B cell (primary cell): ENCODE measurements at regions not wholly inside any gene's neighbourhood (a gene's known extent, or its start where the extent isn't known, plus 50 kb on each side); places are given as distances from the start of the nearest gene placed in this dataset.

Experiments
- ATAC-seq: fragments of 200-7000 bp; cut with Tn5 transposase; one replicate; pipeline ENCODE4 v1.10.0; 2021; ENCODE audit warnings: low read depth, mild to moderate bottlenecking, moderate number of reproducible peaks, moderate library complexity
- CTCF ChIA-PET: fragments of 350-600 bp; sonication (Branson Sonifier 250); formaldehyde crosslinking; loops from one replicate; lab custom pipeline; 2021; ENCODE audit warnings: antibody characterized with exemption, inconsistent platforms; lab: Charles Lee
- POLR2A ChIA-PET: fragments of 350-600 bp; sonication (Branson Sonifier 250); formaldehyde crosslinking; loops from one replicate; lab custom pipeline; 2021; ENCODE audit warnings: antibody characterized with exemption; lab: Charles Lee
- DNase-seq: peaks from one replicate; pipeline ENCODE4 v3.0.0; 2013
- H2AFZ ChIP-seq: 2 replicates; pipeline ENCODE4 v1.6.1; 2012; ENCODE audit warnings: mild to moderate bottlenecking, low read depth, low read length; ENCODE audit not compliant: insufficient read depth, poor library complexity, severe bottlenecking
- H3K27ac ChIP-seq, 2 donors: 1 replicate in 1 of 2; 2 replicates in 1 of 2; pipeline ENCODE4 v1.5.1; 2012 to 2013; ENCODE audit warnings: low read length in 2 of 2, mild to moderate bottlenecking in 2 of 2, moderate library complexity in 1 of 2
- H3K27me3 ChIP-seq, 4 experiments: fragments of 200-600 bp in 1 of 4; sonication (generic) in 1 of 4; replicated peaks in 1 of 4; 1 replicate in 2 of 4; 2 replicates in 2 of 4; pipeline versions ENCODE4 v1.6.1 to v1.7.0; 2013 to 2016; ENCODE audit warnings: low read length in 3 of 4, mild to moderate bottlenecking in 2 of 4, mixed read lengths in 1 of 4, moderate library complexity in 1 of 4; ENCODE audit not compliant: insufficient read depth in 4 of 4, control insufficient read depth in 3 of 4; ENCODE audit errors: control extremely low read depth in 1 of 4
- H3K36me3 ChIP-seq, 2 experiments: replicated peaks in 1 of 2; 1 replicate in 1 of 2; 2 replicates in 1 of 2; pipeline versions ENCODE4 v1.6.1 to v1.7.1; 2013; ENCODE audit warnings: low read length in 1 of 2; ENCODE audit not compliant: insufficient read depth in 2 of 2, control insufficient read depth in 1 of 2; ENCODE audit errors: control extremely low read depth in 1 of 2, extremely low read depth in 1 of 2
- H3K4me1 ChIP-seq, 2 donors: fragments of 200-600 bp in 1 of 2; sonication (generic) in 1 of 2; 1 replicate in 1 of 2; 2 replicates in 1 of 2; pipeline versions ENCODE4 v1.5.1 to v1.6.1; 2013 to 2017; ENCODE audit warnings: low read length in 2 of 2; ENCODE audit not compliant: control insufficient read depth in 2 of 2, insufficient read depth in 2 of 2
- H3K4me2 ChIP-seq: replicated peaks from 2 replicates; pipeline ENCODE3; 2012; ENCODE audit warnings: mild to moderate bottlenecking, low read depth, low read length; ENCODE audit not compliant: poor library complexity, severe bottlenecking
- H3K4me3 ChIP-seq, 5 experiments: fragments of 200-600 bp in 1 of 5; sonication (generic) in 1 of 5; 1 replicate in 3 of 5; 2 replicates in 2 of 5; pipeline versions ENCODE4 v1.5.1 to v1.7.0; 2011 to 2016; ENCODE audit warnings: low read length in 4 of 5, mild to moderate bottlenecking in 4 of 5, low read depth in 2 of 5, control low read depth in 1 of 5, moderate library complexity in 1 of 5; ENCODE audit not compliant: insufficient read depth in 1 of 5; ENCODE audit errors: control extremely low read depth in 1 of 5, extremely low read depth in 1 of 5
- H3K79me2 ChIP-seq: fragments of 200-600 bp; sonication (generic); one replicate; pipeline ENCODE4 v1.6.0; 2016; ENCODE audit warnings: low read length; ENCODE audit not compliant: control insufficient read depth, insufficient read depth
- H3K9ac ChIP-seq: fragments of 200-600 bp; sonication (generic); 2 replicates; pipeline ENCODE4 v1.6.1; 2017; ENCODE audit warnings: mild to moderate bottlenecking, low read length, moderate library complexity
- H3K9me3 ChIP-seq, 3 donors: one replicate each; pipeline versions ENCODE4 v1.6.1 to v1.7.1; 2013; ENCODE audit warnings: low read length in 2 of 3; ENCODE audit not compliant: control insufficient read depth in 2 of 3, insufficient read depth in 1 of 3; ENCODE audit errors: control extremely low read depth in 1 of 3
- H4K20me1 ChIP-seq: 2 replicates; pipeline ENCODE4 v1.6.0; 2012; ENCODE audit warnings: mild to moderate bottlenecking, low read length; ENCODE audit not compliant: insufficient read depth, control insufficient read depth, poor library complexity, severe bottlenecking
- H3K27ac Mint-ChIP-seq: one replicate; pipeline ENCODE4 v1.8.0; 2021; ENCODE audit warnings: mixed read lengths
- H3K27me3 Mint-ChIP-seq: one replicate; pipeline ENCODE4 v1.8.0; 2021; ENCODE audit warnings: mixed read lengths
- H3K4me1 Mint-ChIP-seq: one replicate; pipeline ENCODE4 v1.8.0; 2021; ENCODE audit warnings: mixed read lengths
- H3K4me3 Mint-ChIP-seq: one replicate; pipeline ENCODE4 v1.8.0; 2021; ENCODE audit warnings: mixed read lengths
- H3K9me3 Mint-ChIP-seq: one replicate; pipeline ENCODE4 v1.8.0; 2022; ENCODE audit warnings: mixed read lengths; ENCODE audit not compliant: insufficient read depth
- CTCF ChIP-seq: fragments of 200-600 bp; IDR thresholded peaks from one replicate; pipeline ENCODE4 v1.8.0; 2022; ENCODE audit warnings: antibody characterized with exemption, mild to moderate bottlenecking
- EZH2 ChIP-seq: IDR thresholded peaks from 2 replicates; pipeline ENCODE4 v1.6.1; 2012; ENCODE audit warnings: borderline replicate concordance, low read depth, mild to moderate bottlenecking, moderate library complexity, low read length; ENCODE audit not compliant: insufficient read depth, poor library complexity, severe bottlenecking
- WGBS: methylation state at CpG from one replicate; pipeline ENCODE4 v1.1.5; 2013; ENCODE audit warnings: missing lambda C conversion rate; ENCODE audit not compliant: insufficient coverage; 5-methylcytosine and 5-hydroxymethylcytosine counted together
- intact Hi-C: fragments of 100-400 bp; cut with micrococcal nuclease; formaldehyde crosslinking; loops from one replicate; pipeline ENCODE4 v1.10.0; 2022

GRCh38 chr10:130360826-130361311, 224.7 kb downstream of the GLRX3 start:
- Mint-ChIP-seq H3K9me3 (peaks cover 2% of the 10 kb centered on the region), H3K4me1 (no peaks in the 10 kb centered on the region), H3K27me3 (peaks cover 3% of the 10 kb centered on the region), H3K4me3 (no peak overlapping the region), H3K27ac (no peak overlapping the region)
- no peaks in the 10 kb centered on the region for H4K20me1 ChIP-seq
- ChIA-PET CTCF (no interaction called here), POLR2A (no interaction called here)
- no peak overlapping the region for H2AFZ ChIP-seq
- intact Hi-C loops = no loop called here
- peaks cover 0 to 22% (median 0%) of the 10 kb centered on the region in 3 donors for H3K9me3 ChIP-seq
- no peaks in the 10 kb centered on the region for H3K4me1 ChIP-seq
- H3K4me3 ChIP-seq = no peak overlapping the region
- H3K36me3 ChIP-seq = no peaks in the 10 kb centered on the region
- no peak overlapping the region for H3K4me2 ChIP-seq
- DNase-seq (no peak), ATAC-seq (no peak)
- H3K9ac ChIP-seq = no peak overlapping the region
- 89% methylated on average over 11 of the region's 11 CpGs for WGBS
- H3K27me3 ChIP-seq = no peaks in the 10 kb centered on the region
- H3K27ac ChIP-seq = no peak overlapping the region
- no peak for TF ChIP-seq CTCF
- TF ChIP-seq EZH2 = no peak
- H3K79me2 ChIP-seq = no peaks in the 10 kb centered on the region

- peaks cover 0 to 20% (median 0%) of the 10 kb centered on the region in 3 donors for H3K9me3 ChIP-seq
- H3K4me1 ChIP-seq = no peaks in the 10 kb centered on the region
- no peaks in the 10 kb centered on the region for H3K27me3 ChIP-seq
- no peaks in the 10 kb centered on the region for H4K20me1 ChIP-seq
- POLR2A ChIA-PET = no interaction called here
- DNase-seq (no peak), ATAC-seq (no peak)
- Mint-ChIP-seq H3K4me3 (no peak overlapping the region), H3K4me1 (no peaks in the 10 kb centered on the region), H3K27me3 (peaks cover 3% of the 10 kb centered on the region), H3K27ac (no peak overlapping the region), H3K9me3 (peaks cover 2% of the 10 kb centered on the region)
- no peak overlapping the region for H3K4me3 ChIP-seq
- no peaks in the 10 kb centered on the region for H3K36me3 ChIP-seq
- intact Hi-C loops = no loop called here
- H3K27ac ChIP-seq = no peak overlapping the region
- H2AFZ ChIP-seq = no peak overlapping the region
- no peak overlapping the region for H3K4me2 ChIP-seq
- WGBS = 90% methylated on average over 9 of the region's 10 CpGs
- no peak overlapping the region for H3K9ac ChIP-seq
- CTCF ChIA-PET = no interaction called here
- TF ChIP-seq EZH2 (no peak), CTCF (no peak)
- H3K79me2 ChIP-seq = no peaks in the 10 kb centered on the region
These were observed 225.3 kb downstream of the GLRX3 start for GRCh38 chr10:130361351-130362105.
